CD14-positive monocyte (primary cell): ENCODE measurements at regions not wholly inside any gene's neighbourhood (a gene's known extent, or its start where the extent isn't known, plus 50 kb on each side); places are given as distances from the start of the nearest gene placed in this dataset.

Experiments
- DNase-seq, 3 donors: peaks; one replicate each; pipeline ENCODE4 v3.0.0-alpha.2; 2011 to 2022
- H2AFZ ChIP-seq: 2 replicates; pipeline ENCODE4 v1.6.0; 2012; ENCODE audit warnings: mild to moderate bottlenecking, low read depth, low read length, inconsistent platforms; ENCODE audit not compliant: insufficient read depth, poor library complexity, severe bottlenecking
- H3K27ac ChIP-seq, 2 donors: 1 replicate in 1 of 2; 2 replicates in 1 of 2; pipeline ENCODE4 v1.5.1; 2012 to 2013; ENCODE audit warnings: low read length in 2 of 2, control low read depth in 1 of 2, inconsistent platforms in 1 of 2, low read depth in 1 of 2, mild to moderate bottlenecking in 1 of 2
- H3K27me3 ChIP-seq, 2 donors: one replicate each; pipeline versions ENCODE4 v1.6.0 to v1.6.1; 2011 to 2013; ENCODE audit warnings: low read length in 2 of 2; ENCODE audit not compliant: control insufficient read depth in 2 of 2, insufficient read depth in 2 of 2
- H3K36me3 ChIP-seq, 2 donors: replicated peaks in 1 of 2; 1 replicate in 1 of 2; 2 replicates in 1 of 2; pipeline versions ENCODE4 v1.5.1 to v1.6.1; 2012 to 2013; ENCODE audit warnings: low read length in 2 of 2, control low read depth in 1 of 2, inconsistent platforms in 1 of 2, mild to moderate bottlenecking in 1 of 2; ENCODE audit not compliant: insufficient read depth in 2 of 2, control insufficient read depth in 1 of 2
- H3K4me1 ChIP-seq, 2 donors: 1 replicate in 1 of 2; 2 replicates in 1 of 2; pipeline versions ENCODE4 v1.5.1 to v1.6.1; 2012 to 2013; ENCODE audit warnings: low read length in 2 of 2, control low read depth in 1 of 2, inconsistent platforms in 1 of 2, mild to moderate bottlenecking in 1 of 2, moderate library complexity in 1 of 2; ENCODE audit not compliant: insufficient read depth in 2 of 2, control insufficient read depth in 1 of 2
- H3K4me2 ChIP-seq: replicated peaks from 2 replicates; pipeline ENCODE3; 2012; ENCODE audit warnings: low read length, moderate library complexity, mild to moderate bottlenecking; ENCODE audit not compliant: poor library complexity, severe bottlenecking; ENCODE audit errors: extremely low read depth
- H3K4me3 ChIP-seq, 3 experiments: fragments of 200-600 bp in 1 of 3; sonication (generic) in 1 of 3; replicated peaks in 1 of 3; 1 replicate in 2 of 3; 2 replicates in 1 of 3; pipeline ENCODE4 v1.5.1; 2011 to 2013; ENCODE audit warnings: low read length in 3 of 3, mild to moderate bottlenecking in 3 of 3, control low read depth in 2 of 3, low read depth in 2 of 3, inconsistent platforms in 1 of 3, moderate library complexity in 1 of 3
- H3K79me2 ChIP-seq: 2 replicates; pipeline ENCODE4 v1.6.0; 2012; ENCODE audit warnings: mild to moderate bottlenecking, control low read depth, inconsistent platforms, low read length, moderate library complexity; ENCODE audit not compliant: insufficient read depth
- H3K9ac ChIP-seq: 2 replicates; pipeline ENCODE4 v1.6.0; 2017; ENCODE audit warnings: low read length, mild to moderate bottlenecking; ENCODE audit not compliant: insufficient read depth, poor library complexity, severe bottlenecking
- H3K9me3 ChIP-seq, 2 donors: replicated peaks in 1 of 2; 1 replicate in 1 of 2; 2 replicates in 1 of 2; pipeline versions ENCODE4 v1.5.1 to v1.6.1; 2012 to 2013; ENCODE audit warnings: low read length in 2 of 2, control low read depth in 1 of 2; ENCODE audit not compliant: control insufficient read depth in 1 of 2, insufficient read depth in 1 of 2
- H4K20me1 ChIP-seq: 2 replicates; pipeline ENCODE4 v1.6.0; 2012; ENCODE audit warnings: mild to moderate bottlenecking, low read length, control low read depth, moderate library complexity; ENCODE audit not compliant: insufficient read depth
- H3K27ac Mint-ChIP-seq, 7 donors: one replicate each; pipeline ENCODE4 v1.8.0; 2020; ENCODE audit warnings: mild to moderate bottlenecking in 7 of 7, mixed read lengths in 7 of 7, moderate library complexity in 6 of 7, inconsistent platforms in 2 of 7
- H3K27me3 Mint-ChIP-seq, 3 donors: one replicate each; pipeline ENCODE4 v1.8.0; 2021 to 2022; ENCODE audit warnings: low read depth in 3 of 3, mild to moderate bottlenecking in 3 of 3, mixed read lengths in 3 of 3, moderate library complexity in 3 of 3, inconsistent platforms in 1 of 3
- H3K36me3 Mint-ChIP-seq, 2 donors: one replicate each; pipeline ENCODE4 v1.8.0; 2020; ENCODE audit warnings: mixed read lengths in 2 of 2, inconsistent platforms in 1 of 2, mild to moderate bottlenecking in 1 of 2
- H3K4me1 Mint-ChIP-seq: one replicate; pipeline ENCODE4 v1.8.0; 2020; ENCODE audit warnings: mild to moderate bottlenecking, mixed read lengths
- H3K4me3 Mint-ChIP-seq, 2 donors: one replicate each; pipeline ENCODE4 v1.8.0; 2020; ENCODE audit warnings: mild to moderate bottlenecking in 2 of 2, mixed read lengths in 2 of 2, moderate library complexity in 1 of 2
- H3K9me3 Mint-ChIP-seq, 7 donors: one replicate each; pipeline ENCODE4 v1.8.0; 2020 to 2022; ENCODE audit warnings: mixed read lengths in 7 of 7, mild to moderate bottlenecking in 6 of 7, moderate library complexity in 6 of 7, inconsistent platforms in 2 of 7
- CTCF ChIP-seq: fragments of 200-600 bp; IDR thresholded peaks from one replicate; pipeline ENCODE4 v1.8.0; 2022; ENCODE audit warnings: antibody characterized with exemption, mild to moderate bottlenecking
- WGBS: methylation state at CpG from one replicate; pipeline ENCODE4 v1.1.5; 2013; ENCODE audit warnings: missing lambda C conversion rate; ENCODE audit not compliant: insufficient coverage; 5-methylcytosine and 5-hydroxymethylcytosine counted together
- intact Hi-C, 2 donors: fragments of 100-400 bp; cut with micrococcal nuclease; formaldehyde crosslinking; loops; one replicate each; pipeline versions ENCODE4 v1.15.0 to v1.15.1; 2023

DNA sequence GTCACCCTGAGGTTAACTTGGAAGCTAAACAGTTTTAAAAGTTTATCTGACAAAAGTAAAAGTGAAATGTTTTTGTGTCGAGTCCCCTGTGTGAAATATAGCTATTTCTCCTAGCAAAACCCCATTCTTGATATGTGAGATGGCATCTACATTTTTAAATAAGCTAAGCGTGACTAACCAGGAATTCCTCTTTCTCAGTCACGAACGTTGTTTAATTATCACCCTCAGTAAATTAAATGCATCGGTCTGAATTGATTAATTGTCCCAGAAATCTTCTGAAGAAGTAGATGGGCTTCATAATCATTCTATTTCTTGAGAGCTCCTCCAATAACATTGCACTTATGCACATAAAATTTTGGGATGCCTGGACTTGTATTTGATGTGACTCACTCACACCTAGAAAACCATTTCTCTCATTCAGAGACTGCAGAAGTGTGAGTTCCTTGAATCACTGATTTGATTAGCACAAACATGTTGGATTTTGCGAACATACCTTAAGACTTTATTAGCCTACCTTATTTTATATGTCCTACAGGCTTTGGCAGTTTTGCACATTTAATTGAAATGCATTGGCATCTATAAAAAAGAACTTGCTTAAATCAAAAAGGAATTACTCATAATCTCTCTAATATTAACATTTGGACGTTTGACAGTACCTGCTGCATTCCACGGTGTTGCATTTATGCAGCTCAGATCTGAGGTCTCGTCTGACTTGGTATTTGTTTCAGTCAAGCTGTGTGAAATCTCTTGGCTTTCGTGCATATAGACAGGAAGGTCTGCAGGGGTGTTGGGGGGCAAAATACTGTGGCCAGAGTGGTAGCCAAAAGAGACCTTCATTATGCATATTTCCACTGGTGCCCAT lies 475.2 kb downstream of the EPHA4 start:
- intact Hi-C loops, result no loop called here
- H3K27ac ChIP-seq, result no peak overlapping the region
- no peaks in the 10 kb centered on the region for H3K4me1 Mint-ChIP-seq

GRCh38 chr2:221097568-221097915 lies 474.6 kb downstream of the EPHA4 start:
- no peaks in the 10 kb centered on the region for H3K36me3 Mint-ChIP-seq
- intact Hi-C loops, result no loop called here
- 100% methylated on average over 1 of the region's 1 CpG for WGBS

More for the DNA sequence above, 475.2 kb downstream of the EPHA4 start:
- H3K9me3 Mint-ChIP-seq, result peaks cover 0 to 9% (median 0%) of the 10 kb centered on the region in 7 donors
- H3K27me3 Mint-ChIP-seq, result peaks cover 0 to 2% (median 0%) of the 10 kb centered on the region in 3 donors
- no peak overlapping the region for H3K27ac Mint-ChIP-seq
- H3K27me3 ChIP-seq, result no peaks in the 10 kb centered on the region
- H3K4me3 Mint-ChIP-seq, result no peak overlapping the region
- H3K4me3 ChIP-seq, result no peak overlapping the region
- no peak overlapping the region for H3K9ac ChIP-seq
- 83% methylated on average over 1 of the region's 10 CpGs for WGBS
- H3K36me3 Mint-ChIP-seq, result no peaks in the 10 kb centered on the region
- DNase-seq, result no peak
- H3K9me3 ChIP-seq, result no peaks in the 10 kb centered on the region
- no peak overlapping the region for H2AFZ ChIP-seq
- no peak for TF ChIP-seq CTCF
- no peaks in the 10 kb centered on the region for H4K20me1 ChIP-seq
- H3K79me2 ChIP-seq, result no peaks in the 10 kb centered on the region
- no peaks in the 10 kb centered on the region for H3K36me3 ChIP-seq
- H3K4me1 ChIP-seq, result no peaks in the 10 kb centered on the region
- H3K4me2 ChIP-seq, result no peak overlapping the region

More at GRCh38 chr2:221097568-221097915, 474.6 kb downstream of the EPHA4 start:
- no peak overlapping the region for H3K4me3 ChIP-seq
- H3K27ac ChIP-seq, result no peak overlapping the region
- H3K36me3 ChIP-seq, result no peaks in the 10 kb centered on the region
- DNase-seq, result no peak
- TF ChIP-seq CTCF, result no peak
- Mint-ChIP-seq H3K4me3 (no peak overlapping the region), H3K4me1 (no peaks in the 10 kb centered on the region), H3K27me3 (peaks cover 0 to 2% (median 0%) of the 10 kb centered on the region in 3 donors), H3K27ac (no peak overlapping the region), H3K9me3 (peaks cover 0 to 9% (median 0%) of the 10 kb centered on the region in 7 donors)
- H4K20me1 ChIP-seq, result no peaks in the 10 kb centered on the region
- no peak overlapping the region for H3K9ac ChIP-seq
- H3K4me2 ChIP-seq, result no peak overlapping the region
- H3K79me2 ChIP-seq, result no peaks in the 10 kb centered on the region
- no peaks in the 10 kb centered on the region for H3K27me3 ChIP-seq
- no peaks in the 10 kb centered on the region for H3K4me1 ChIP-seq
- no peak overlapping the region for H2AFZ ChIP-seq
- H3K9me3 ChIP-seq, result no peaks in the 10 kb centered on the region
